Astrocyte (in vitro differentiated cells and primary cell): ENCODE measurements at regions not wholly inside any gene's neighbourhood (a gene's known extent, or its start where the extent isn't known, plus 50 kb on each side); places are given as distances from the start of the nearest gene placed in this dataset.

Source experiments
- DNase-seq: peaks from one replicate; pipeline ENCODE4 v3.0.0-alpha.2; 2010; ENCODE audit warnings: low read depth
- FAIRE-seq: peaks from 2 replicates; lab custom pipeline; 2011; peaks lifted over from hg19 to GRCh38; lab: Jason Lieb, UNC
- H2AFZ ChIP-seq: 2 replicates; pipeline ENCODE4 v1.6.0; 2012; ENCODE audit warnings: low read depth, low read length, inconsistent platforms
- H3K27ac ChIP-seq: 2 replicates; pipeline ENCODE4 v1.5.1; 2011; ENCODE audit warnings: low read depth, low read length, inconsistent platforms
- H3K27me3 ChIP-seq: 2 replicates; pipeline ENCODE4 v1.6.0; 2011; ENCODE audit warnings: low read length, inconsistent platforms; ENCODE audit not compliant: insufficient read depth
- H3K36me3 ChIP-seq: 2 replicates; pipeline ENCODE4 v1.5.1; 2011; ENCODE audit warnings: low read length, inconsistent platforms; ENCODE audit not compliant: insufficient read depth
- H3K4me1 ChIP-seq: 2 replicates; pipeline ENCODE4 v1.5.1; 2011; ENCODE audit warnings: low read length, inconsistent platforms; ENCODE audit not compliant: insufficient read depth
- H3K4me2 ChIP-seq: 2 replicates; pipeline ENCODE4 v1.6.0; 2012; ENCODE audit warnings: low read length, inconsistent platforms
- H3K4me3 ChIP-seq: 2 replicates; pipeline ENCODE4 v1.5.1; 2011; ENCODE audit warnings: low read depth, mild to moderate bottlenecking, low read length, inconsistent platforms; ENCODE audit not compliant: insufficient read depth
- H3K79me2 ChIP-seq: 2 replicates; pipeline ENCODE4 v1.6.0; 2012; ENCODE audit warnings: mild to moderate bottlenecking, low read length, inconsistent platforms; ENCODE audit not compliant: insufficient read depth
- H3K9ac ChIP-seq: 2 replicates; pipeline ENCODE4 v1.6.0; 2012; ENCODE audit warnings: mild to moderate bottlenecking, low read length, inconsistent platforms
- H3K9me3 ChIP-seq: 2 replicates; pipeline ENCODE4 v1.5.1; 2012; ENCODE audit warnings: low read depth, mild to moderate bottlenecking, low read length, inconsistent platforms; ENCODE audit not compliant: insufficient read depth
- H4K20me1 ChIP-seq: 2 replicates; pipeline ENCODE4 v1.6.0; 2012; ENCODE audit warnings: low read length, inconsistent platforms; ENCODE audit not compliant: insufficient read depth
- H3K27ac Mint-ChIP-seq: one replicate; pipeline ENCODE4 v1.8.0; 2021; ENCODE audit warnings: mild to moderate bottlenecking, mixed read lengths; ENCODE audit not compliant: unreplicated experiment
- H3K27me3 Mint-ChIP-seq: one replicate; pipeline ENCODE4 v1.8.0; 2021; ENCODE audit warnings: low read depth, mixed read lengths; ENCODE audit not compliant: unreplicated experiment
- H3K36me3 Mint-ChIP-seq: one replicate; pipeline ENCODE4 v1.8.0; 2021; ENCODE audit warnings: low read depth, mixed read lengths; ENCODE audit not compliant: unreplicated experiment
- H3K4me1 Mint-ChIP-seq: one replicate; pipeline ENCODE4 v1.8.0; 2021; ENCODE audit warnings: low read depth, mixed read lengths; ENCODE audit not compliant: unreplicated experiment
- H3K4me3 Mint-ChIP-seq: one replicate; pipeline ENCODE4 v1.8.0; 2021; ENCODE audit warnings: mild to moderate bottlenecking, moderate library complexity, mixed read lengths; ENCODE audit not compliant: unreplicated experiment
- H3K9me3 Mint-ChIP-seq: one replicate; pipeline ENCODE4 v1.8.0; 2021; ENCODE audit warnings: mild to moderate bottlenecking, mixed read lengths; ENCODE audit not compliant: unreplicated experiment
- EZH2 ChIP-seq: IDR thresholded peaks from 2 replicates; pipeline ENCODE4 v1.6.1; 2012; ENCODE audit warnings: mild to moderate bottlenecking, low read length, inconsistent platforms; ENCODE audit not compliant: insufficient read depth
- TF ChIP-seq, protein P1 (sequence below): IDR thresholded peaks from 2 replicates; pipeline ENCODE4 v1.5.1; 2011; ENCODE audit warnings: low read depth, mild to moderate bottlenecking, inconsistent platforms, low read length, moderate library complexity; ENCODE audit not compliant: insufficient read depth

GRCh38 chr9:99463131-99463530 is 241.0 kb downstream of the SEC61B start:
- Mint-ChIP-seq H3K4me3 (no peak overlapping the region), H3K36me3 (no peaks in the 10 kb centered on the region), H3K27ac (no peak overlapping the region), H3K4me1 (peaks cover 8% of the 10 kb centered on the region), H3K27me3 (peaks cover 7% of the 10 kb centered on the region), H3K9me3 (no peaks in the 10 kb centered on the region)
- Histone ChIP-seq H3K79me2 (no peaks in the 10 kb centered on the region), H3K4me2 (no peak overlapping the region), H3K36me3 (no peaks in the 10 kb centered on the region), H3K27ac (no peak overlapping the region), H3K9ac (no peak overlapping the region), H4K20me1 (no peaks in the 10 kb centered on the region), H3K27me3 (peaks cover 3% of the 10 kb centered on the region), H3K4me1 (no peaks in the 10 kb centered on the region), H3K4me3 (no peak overlapping the region), H2AFZ (no peak overlapping the region), H3K9me3 (no peaks in the 10 kb centered on the region)
- no peak for FAIRE-seq
- DNase-seq: no peak
- no peak for TF ChIP-seq EZH2
- TF ChIP-seq, protein P1, sequence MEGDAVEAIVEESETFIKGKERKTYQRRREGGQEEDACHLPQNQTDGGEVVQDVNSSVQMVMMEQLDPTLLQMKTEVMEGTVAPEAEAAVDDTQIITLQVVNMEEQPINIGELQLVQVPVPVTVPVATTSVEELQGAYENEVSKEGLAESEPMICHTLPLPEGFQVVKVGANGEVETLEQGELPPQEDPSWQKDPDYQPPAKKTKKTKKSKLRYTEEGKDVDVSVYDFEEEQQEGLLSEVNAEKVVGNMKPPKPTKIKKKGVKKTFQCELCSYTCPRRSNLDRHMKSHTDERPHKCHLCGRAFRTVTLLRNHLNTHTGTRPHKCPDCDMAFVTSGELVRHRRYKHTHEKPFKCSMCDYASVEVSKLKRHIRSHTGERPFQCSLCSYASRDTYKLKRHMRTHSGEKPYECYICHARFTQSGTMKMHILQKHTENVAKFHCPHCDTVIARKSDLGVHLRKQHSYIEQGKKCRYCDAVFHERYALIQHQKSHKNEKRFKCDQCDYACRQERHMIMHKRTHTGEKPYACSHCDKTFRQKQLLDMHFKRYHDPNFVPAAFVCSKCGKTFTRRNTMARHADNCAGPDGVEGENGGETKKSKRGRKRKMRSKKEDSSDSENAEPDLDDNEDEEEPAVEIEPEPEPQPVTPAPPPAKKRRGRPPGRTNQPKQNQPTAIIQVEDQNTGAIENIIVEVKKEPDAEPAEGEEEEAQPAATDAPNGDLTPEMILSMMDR: no peak

DNA sequence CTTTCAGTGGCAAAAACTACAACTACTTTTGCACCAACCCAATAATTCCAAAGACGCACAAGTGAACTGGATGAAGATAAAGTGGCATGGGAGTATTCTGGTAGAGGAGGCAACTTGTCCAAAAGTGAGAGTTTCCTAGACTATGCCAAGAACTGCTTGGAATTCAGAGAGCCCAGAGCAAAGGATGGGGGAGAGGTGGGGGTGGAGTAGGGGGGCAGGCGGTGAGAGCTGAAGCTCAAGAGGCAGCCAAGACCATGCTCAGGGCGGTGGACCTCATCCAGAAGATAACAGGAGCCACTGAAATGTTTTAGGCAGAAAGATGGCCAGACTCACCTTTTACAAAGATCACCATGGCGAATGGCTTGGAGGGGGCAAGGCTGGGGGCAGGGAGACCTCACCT is 242.5 kb downstream of the SEC61B start:
- Histone ChIP-seq H2AFZ (no peak overlapping the region), H3K9ac (no peak overlapping the region), H3K4me2 (no peak overlapping the region), H3K27ac (no peak overlapping the region), H3K36me3 (no peaks in the 10 kb centered on the region), H3K79me2 (no peaks in the 10 kb centered on the region), H3K27me3 (peaks cover 3% of the 10 kb centered on the region), H3K4me1 (no peaks in the 10 kb centered on the region), H3K9me3 (no peaks in the 10 kb centered on the region), H3K4me3 (no peak overlapping the region), H4K20me1 (no peaks in the 10 kb centered on the region)
- Mint-ChIP-seq H3K4me1 (peaks cover 4% of the 10 kb centered on the region), H3K4me3 (no peak overlapping the region), H3K27me3 (peaks cover 7% of the 10 kb centered on the region), H3K9me3 (no peaks in the 10 kb centered on the region), H3K36me3 (no peaks in the 10 kb centered on the region), H3K27ac (no peak overlapping the region)
- no peak for DNase-seq
- TF ChIP-seq, protein P1: no peak
- TF ChIP-seq EZH2: no peak
- FAIRE-seq: no peak

DNA sequence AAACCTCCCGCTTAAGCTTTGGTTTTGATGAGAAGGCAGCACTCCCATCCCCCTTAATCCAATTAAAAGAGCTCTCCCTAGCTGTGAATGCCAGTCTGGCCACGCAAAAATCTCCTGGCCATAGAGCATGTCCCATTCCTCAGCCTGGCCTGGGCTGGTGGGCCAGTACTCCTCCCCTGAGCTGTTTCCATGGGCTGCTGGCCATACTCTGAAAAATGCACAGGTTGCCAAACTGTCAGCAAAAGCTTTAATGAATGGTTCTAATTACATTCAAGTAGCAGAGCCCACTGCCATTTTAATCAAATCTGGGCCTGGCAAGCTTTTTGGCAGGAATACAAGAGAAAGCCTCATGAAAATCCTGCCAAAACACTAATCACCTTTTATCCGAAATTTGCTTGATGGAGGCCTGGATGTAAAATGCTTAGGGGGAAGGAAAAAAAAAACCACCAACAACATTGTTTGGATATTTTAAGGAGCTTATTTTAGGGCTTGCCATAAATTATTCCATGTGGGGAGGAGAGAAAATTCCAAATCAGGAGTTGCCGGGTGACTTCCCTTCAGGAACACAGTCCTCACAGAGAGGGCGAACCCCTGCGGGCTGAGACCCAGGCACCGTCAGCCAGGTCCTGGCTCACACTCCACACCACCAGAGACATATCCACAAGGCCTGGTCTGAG is 243.3 kb downstream of the SEC61B start:
- Histone ChIP-seq H3K27ac (no peak overlapping the region), H3K4me2 (no peak overlapping the region), H3K27me3 (peaks cover 3% of the 10 kb centered on the region), H4K20me1 (no peaks in the 10 kb centered on the region), H3K36me3 (no peaks in the 10 kb centered on the region), H3K9me3 (no peaks in the 10 kb centered on the region), H3K79me2 (no peaks in the 10 kb centered on the region), H3K4me1 (no peaks in the 10 kb centered on the region), H3K4me3 (no peak overlapping the region), H3K9ac (no peak overlapping the region), H2AFZ (no peak overlapping the region)
- DNase-seq: peak; percentile 67
- Mint-ChIP-seq H3K36me3 (no peaks in the 10 kb centered on the region), H3K4me1 (no peaks in the 10 kb centered on the region), H3K27me3 (peaks cover 7% of the 10 kb centered on the region), H3K27ac (no peak overlapping the region), H3K9me3 (no peaks in the 10 kb centered on the region), H3K4me3 (no peak overlapping the region)
- peak; percentile 23 for FAIRE-seq
- TF ChIP-seq EZH2: no peak
- TF ChIP-seq, protein P1: no peak
